GM12865 (cell line): ENCODE measurements at regions not wholly inside any gene's neighbourhood (a gene's known extent, or its start where the extent isn't known, plus 50 kb on each side); places are given as distances from the start of the nearest gene placed in this dataset.
A peak's percentile ranks its signal among the peaks of the same experiment; 100 is the strongest.

ENCODE experiments used
- DNase-seq: peaks from one replicate; pipeline ENCODE4 v3.0.0; 2010; ENCODE audit warnings: low read depth
- H3K4me3 ChIP-seq: 2 replicates; pipeline ENCODE4 v1.5.1; 2011; ENCODE audit warnings: mild to moderate bottlenecking, low read depth, low read length, control low read depth
- CTCF ChIP-seq: IDR thresholded peaks from 2 replicates; pipeline ENCODE4 v1.5.1; 2011; ENCODE audit warnings: low read length, control low read depth, low read depth, inconsistent platforms; ENCODE audit not compliant: insufficient read depth; ENCODE audit errors: missing control alignments

GRCh38 chr12:93020631-93021597 lies 91.8 kb upstream of the EEA1 start:
- H3K4me3 ChIP-seq: no peak overlapping the region
- DNase-seq: no peak
- no peak for TF ChIP-seq CTCF

- no peak for DNase-seq
- no peak overlapping the region for H3K4me3 ChIP-seq
- no peak for TF ChIP-seq CTCF
These were observed 93.7 kb upstream of the EEA1 start for GRCh38 chr12:93022603-93023340.

GRCh38 chr12:93025145-93026103 lies 96.3 kb upstream of the EEA1 start:
- H3K4me3 ChIP-seq: no peak overlapping the region
- DNase-seq: peak; percentile 83
- TF ChIP-seq CTCF: peak; percentile 59

- no peak for DNase-seq
- TF ChIP-seq CTCF: no peak
- no peak overlapping the region for H3K4me3 ChIP-seq
These were observed 97.9 kb upstream of the EEA1 start for GRCh38 chr12:93027041-93027440.

- no peak overlapping the region for H3K4me3 ChIP-seq
- TF ChIP-seq CTCF: no peak
- DNase-seq: no peak
These were observed 100.0 kb upstream of the EEA1 start for GRCh38 chr12:93029091-93029490.

- peak; percentile 17 for DNase-seq
- TF ChIP-seq CTCF: no peak
- no peak overlapping the region for H3K4me3 ChIP-seq
These were observed 101.9 kb upstream of the EEA1 start for GRCh38 chr12:93031028-93031427.
